Activated CD4-positive, alpha-beta T cell treated with anti-CD3 and anti-CD28 coated beads, Interleukin-2, amount 50 U/mL, for 4 hours (primary cell): ENCODE measurements at regions not wholly inside any gene's neighbourhood (a gene's known extent, or its start where the extent isn't known, plus 50 kb on each side); places are given as distances from the start of the nearest gene placed in this dataset.

ENCODE experiments used
- DNase-seq, 2 experiments: peaks; one replicate each; pipeline ENCODE4 v3.0.0-alpha.2; 2020

DNA sequence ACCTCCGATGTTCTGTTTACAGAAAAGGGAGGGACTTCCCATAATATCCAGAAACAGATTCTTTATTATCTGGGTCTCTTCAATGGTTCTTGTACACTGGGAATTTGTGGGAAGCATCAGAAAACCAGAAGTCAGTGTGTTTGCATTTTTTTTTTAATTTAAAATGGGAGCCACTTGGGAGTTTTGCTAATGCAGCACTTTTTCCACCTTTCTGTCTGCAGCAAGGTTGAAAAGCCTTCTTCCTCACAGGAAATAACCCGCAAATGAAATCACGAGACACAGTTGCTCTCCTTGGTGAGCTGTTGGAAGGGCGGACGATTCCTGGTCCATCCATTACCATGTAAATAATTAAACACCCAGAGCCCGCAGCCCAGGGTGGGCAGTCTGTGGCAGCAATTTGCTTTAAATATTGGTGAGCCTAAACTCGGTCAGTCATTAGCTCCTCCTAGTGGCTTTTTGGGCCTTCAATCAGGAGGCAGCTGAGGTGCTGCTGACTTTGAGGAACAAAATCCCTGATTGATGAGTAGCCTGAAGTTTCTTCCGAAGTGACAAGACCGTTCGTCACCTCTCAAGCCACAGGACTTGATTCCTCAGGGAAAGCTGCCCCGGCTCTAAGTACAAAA is 471.5 kb downstream of the EPHA4 start:
- DNase-seq = no peak

DNA sequence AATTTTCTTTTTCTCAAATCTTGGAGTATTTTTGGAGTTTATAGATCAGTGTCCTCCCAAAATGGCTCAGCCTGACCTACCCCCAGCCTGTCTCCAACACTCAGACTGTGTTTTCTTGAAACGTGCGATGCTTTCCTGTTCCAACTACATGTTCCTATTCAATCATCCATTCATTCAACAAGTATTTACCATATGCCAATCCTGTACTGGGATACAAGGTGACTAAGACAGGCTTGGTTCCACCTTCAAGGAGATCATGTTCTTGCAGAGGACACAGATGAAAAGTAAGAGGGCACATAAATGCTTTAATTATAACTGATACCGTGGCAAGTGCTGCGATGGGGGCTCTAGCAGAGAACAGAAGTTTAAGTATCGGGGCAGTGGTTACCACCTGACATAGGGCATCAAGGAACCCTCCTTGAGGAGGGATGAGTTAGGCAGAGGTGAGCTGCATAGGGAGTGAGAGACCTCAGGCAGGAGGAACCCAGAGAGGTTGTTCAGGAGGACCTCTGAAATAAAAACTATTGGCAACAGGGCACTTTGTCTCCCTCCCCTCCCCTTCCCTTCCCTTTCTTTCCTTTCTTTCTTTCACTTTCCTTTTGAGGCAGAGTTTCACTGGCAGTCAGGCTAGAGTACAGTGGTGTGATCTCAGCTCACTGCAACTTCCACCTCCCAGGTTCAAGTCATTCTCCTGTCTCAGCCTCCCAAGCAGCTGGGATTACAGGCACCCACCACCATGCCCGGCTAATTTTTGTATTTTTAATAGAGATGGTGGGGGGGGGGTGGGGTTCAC is 469.0 kb downstream of the EPHA4 start:
- DNase-seq = no peak

GRCh38 chr2:221103930-221104329 is 468.2 kb downstream of the EPHA4 start:
- DNase-seq = no peak

DNA sequence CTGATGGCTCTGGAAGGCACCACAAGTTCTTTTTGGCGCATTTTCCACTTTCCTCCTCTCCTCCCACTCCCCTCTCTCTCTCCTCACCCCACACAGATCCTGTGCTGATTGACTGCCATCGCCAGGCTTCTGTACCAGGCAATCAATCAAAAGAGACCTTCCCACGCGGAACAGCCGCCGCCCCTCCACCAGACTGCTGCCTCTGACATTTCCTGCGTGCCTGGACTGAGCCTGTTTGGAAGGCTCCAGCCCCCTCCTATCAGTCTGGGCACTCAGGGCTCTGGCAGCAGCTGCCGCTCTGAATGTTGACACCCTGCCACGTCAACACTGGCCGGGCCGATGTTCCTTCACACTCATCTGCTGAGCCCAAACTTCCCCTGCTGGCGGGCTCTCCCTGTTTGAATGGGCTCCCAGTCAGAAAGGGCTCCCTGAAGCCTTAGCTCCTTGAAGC is 467.7 kb downstream of the EPHA4 start:
- no peak for DNase-seq

DNA sequence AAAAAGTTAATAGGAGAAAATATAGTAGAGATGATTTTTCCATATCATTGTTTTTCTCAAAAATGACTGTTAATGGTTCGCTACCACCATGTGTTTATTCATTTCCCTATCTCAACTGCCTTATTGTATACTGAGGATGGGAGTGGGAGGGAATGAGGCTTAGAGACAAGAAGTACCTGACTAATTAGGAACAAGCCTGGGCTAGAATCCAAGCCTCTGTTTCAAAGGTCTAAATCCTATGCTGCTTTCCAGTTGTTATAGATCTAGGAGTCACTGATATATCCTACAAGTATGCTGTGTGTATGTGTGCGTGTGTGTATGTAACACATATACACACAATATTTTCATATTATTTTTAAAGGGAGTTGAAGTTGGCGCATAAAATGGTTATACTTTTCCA is 465.9 kb downstream of the EPHA4 start:
- DNase-seq = no peak

- DNase-seq = no peak
Measured at GRCh38 chr2:221107424-221107823, 464.7 kb downstream of the EPHA4 start.

DNA sequence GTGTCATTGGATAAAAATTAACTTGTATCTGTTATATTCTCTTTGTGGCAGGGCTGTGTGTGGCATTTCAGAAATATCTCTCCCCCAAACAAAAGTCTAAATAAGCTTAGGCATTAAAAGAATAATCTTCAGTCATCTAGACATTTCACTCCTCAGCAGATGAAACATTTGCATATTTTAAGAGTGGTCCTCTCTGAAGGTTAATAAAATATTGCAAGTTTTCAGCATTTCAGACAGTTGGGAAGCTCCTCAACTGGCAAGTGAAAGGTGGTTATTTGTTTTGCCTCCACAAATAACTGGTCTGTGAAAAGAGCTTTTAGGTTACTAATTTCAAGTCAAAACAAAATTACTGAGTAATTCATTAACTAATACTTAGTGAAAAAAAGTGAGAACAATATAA is 462.6 kb downstream of the EPHA4 start:
- DNase-seq = no peak

DNA sequence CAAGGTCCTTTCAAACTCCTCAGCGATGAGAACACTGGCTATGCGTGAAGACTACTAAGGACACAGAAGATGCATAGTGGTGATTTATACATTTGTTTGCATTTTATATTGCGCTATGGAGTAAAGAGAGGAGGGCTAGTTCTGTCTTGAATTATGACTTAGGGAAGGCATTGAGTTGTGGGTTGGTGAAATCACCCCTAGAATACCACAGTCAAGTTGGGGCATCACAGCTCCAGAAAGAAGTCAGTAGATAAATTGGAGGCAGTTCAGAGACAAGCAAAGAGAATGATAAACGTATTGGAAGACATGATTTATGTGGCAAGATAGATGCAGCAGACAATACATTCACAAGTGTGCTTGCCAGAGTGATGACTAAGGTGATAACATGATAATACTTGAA is 460.4 kb downstream of the EPHA4 start:
- DNase-seq = no peak

DNA sequence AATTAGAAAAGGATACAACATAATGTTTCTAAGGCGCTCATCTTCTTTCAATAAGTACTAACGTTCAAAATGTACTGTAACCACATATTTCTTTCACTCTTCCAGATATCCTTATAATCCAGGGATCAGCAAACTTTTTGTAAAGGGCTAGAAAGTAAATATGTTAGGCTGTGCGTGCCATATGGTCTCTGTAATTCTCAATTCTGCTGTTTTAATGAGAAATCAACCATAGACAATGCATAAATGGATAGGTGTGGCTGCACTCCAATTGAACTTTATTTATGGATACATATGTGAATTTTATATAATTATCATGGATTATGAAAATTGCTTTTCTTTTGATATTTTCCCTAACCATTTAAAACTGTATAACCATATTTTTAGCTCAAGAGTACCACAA is 459.4 kb downstream of the EPHA4 start:
- DNase-seq = no peak

DNA sequence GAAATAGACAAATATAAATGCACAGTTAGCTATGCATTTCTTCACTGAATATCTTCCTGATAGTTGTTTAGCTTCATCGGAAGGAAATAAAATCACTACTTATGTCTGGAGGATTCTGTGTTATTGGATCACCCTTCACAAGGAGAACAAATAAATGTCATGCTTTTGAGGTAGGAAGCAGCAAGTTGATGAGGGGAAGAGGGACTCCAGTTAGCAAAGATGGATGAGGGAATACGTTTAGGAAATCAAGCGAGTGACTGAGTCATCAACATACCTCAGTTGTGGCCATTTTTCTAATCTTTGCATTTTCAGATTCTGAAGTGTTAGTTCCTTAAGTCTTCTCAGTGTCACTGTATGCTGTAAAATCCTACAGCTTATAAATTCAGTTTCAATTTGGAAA is 456.2 kb downstream of the EPHA4 start:
- DNase-seq = no peak

DNA sequence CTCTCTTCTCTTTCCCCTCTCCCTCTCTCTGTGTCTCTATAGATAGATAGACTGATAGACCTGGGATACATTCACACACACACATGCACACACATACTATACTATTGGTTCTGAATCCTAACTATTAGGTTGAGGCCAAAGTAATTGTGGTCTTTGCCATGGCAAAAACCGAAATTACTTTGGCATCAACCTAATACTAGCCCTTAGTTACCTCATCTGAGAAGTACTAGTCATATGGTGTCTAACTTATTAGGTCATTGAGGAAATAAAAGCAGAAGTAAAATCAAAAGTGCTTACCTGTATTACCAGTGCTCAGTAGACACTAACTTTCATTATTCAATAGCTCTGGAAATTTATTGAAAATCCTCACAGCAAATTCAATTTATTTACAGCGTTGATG is 451.5 kb downstream of the EPHA4 start:
- no peak for DNase-seq

DNA sequence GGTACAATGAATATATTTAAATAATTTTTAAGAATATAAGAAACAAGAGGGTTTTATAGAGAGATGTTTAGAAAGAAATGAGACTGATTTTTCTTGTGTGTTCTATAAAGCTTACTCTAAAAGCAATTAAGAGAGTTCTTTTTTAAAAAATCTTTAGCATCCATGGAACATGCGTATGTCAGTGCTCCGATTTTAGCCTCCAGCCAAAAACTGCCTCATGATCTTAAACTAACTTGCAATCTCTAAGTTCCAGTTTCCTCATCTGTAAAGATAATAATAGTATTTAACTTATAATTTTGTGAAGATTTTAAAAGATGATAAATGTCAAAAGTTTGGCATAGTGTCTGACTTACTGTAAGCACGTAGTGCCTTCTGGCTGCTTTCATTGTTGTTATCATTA is 448.7 kb downstream of the EPHA4 start:
- no peak for DNase-seq

GRCh38 chr2:221124532-221125240 is 447.4 kb downstream of the EPHA4 start:
- DNase-seq = no peak

GRCh38 chr2:221125691-221126090 is 446.4 kb downstream of the EPHA4 start:
- DNase-seq = no peak

GRCh38 chr2:221129657-221130056 is 442.4 kb downstream of the EPHA4 start:
- DNase-seq = no peak

DNA sequence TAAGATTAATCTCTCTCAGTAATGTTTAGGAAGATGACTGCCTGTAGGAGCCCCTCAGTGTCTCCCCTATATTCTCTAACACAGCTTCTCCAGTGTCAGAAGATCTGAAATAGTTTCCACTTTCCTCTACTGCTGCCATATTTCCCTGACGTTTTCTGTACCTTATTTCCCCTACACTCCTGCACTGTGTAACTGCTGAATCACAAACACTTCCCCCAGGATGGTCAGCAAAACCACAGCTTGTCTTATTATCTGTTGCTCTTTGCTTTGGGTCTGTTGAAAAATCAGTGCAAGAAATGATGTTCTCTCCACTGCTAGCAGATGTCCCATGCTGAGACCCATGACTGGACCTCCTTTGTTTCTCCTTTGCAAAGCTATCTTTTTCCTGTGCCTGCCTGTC is 441.7 kb downstream of the EPHA4 start:
- no peak for DNase-seq

GRCh38 chr2:221133941-221134340 is 438.2 kb downstream of the EPHA4 start:
- no peak for DNase-seq

DNA sequence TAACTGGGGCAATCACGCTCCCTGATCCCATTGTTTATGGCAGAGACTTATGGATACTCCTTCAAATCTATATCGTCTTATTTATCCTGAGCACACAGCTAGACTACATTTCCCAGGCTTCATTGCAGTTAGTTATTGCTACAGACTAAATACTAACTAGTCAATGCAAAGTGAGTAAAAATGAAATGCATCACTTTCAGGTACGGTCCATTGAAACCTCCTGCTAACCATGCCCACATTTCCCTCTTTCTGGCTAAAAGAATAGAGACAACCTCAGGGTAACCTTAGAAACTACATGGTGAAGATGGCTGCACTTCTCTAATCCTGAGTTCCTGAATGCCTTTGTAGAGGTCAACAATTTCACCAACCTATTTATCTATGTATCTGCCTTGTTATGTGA is 437.4 kb downstream of the EPHA4 start:
- DNase-seq = no peak

DNA sequence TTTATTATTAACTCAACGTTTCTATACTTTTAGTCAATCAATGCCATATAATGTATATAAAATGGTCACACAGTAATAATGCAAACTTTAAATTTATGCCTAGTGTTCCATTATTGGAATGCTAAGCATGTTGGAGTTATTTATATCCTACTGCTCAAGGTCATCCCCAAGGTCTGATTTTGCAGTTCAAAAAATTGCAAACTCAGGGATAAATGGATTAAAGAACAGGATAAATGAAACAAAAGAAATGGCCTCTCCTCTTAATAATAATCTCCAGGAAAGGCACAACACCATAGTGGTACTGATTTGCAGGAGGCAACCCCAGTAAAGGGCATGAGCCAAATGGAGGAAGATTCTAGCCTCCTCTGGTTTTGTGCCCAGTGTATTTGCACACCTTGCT is 436.4 kb downstream of the EPHA4 start:
- DNase-seq = no peak

GRCh38 chr2:221137385-221137784 is 434.7 kb downstream of the EPHA4 start:
- no peak for DNase-seq

GRCh38 chr2:221142341-221142740 is 429.8 kb downstream of the EPHA4 start:
- DNase-seq = no peak

GRCh38 chr2:221143231-221143630 is 428.9 kb downstream of the EPHA4 start:
- DNase-seq = no peak

DNA sequence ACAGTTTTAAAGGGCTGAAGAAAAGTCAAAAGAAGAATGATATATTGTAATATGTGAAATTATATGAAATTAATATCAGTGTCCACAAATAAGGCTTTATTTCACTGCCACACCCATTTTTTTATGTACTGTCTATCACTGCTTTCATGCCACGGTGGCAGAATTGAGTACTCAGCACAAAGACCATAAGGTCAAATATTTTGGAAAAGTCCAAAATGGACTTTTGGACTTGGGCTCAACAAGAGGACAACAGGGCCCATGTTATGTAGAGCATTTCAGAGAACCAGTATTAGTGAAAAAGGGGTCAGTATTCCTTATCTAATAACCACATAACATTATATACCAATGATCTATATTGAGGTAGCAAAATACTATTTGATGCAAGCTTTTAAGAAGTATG is 427.2 kb downstream of the EPHA4 start:
- no peak for DNase-seq

DNA sequence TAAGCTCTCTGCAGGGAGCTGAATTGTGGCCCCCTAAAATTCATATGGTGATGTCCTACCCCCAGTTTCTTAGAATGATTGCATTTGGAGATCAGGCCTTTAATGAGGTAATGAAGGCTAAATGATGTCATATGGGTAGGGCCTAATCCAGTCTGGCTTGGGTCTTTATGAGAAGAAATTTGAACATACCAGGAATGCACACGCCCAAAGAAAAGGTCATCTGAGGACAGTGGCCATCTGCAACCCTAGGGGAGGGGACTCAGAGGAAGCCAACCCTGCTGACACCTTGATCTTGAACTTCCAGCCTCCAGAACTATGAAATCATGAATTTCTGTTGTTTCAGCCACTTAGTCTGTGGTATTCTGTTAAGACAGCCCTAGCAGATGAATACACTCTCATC is 426.7 kb downstream of the EPHA4 start:
- DNase-seq = no peak
